Liver (tissue), 8 donors: ENCODE measurements at regions not wholly inside any gene's neighbourhood (a gene's known extent, or its start where the extent isn't known, plus 50 kb on each side); places are given as distances from the start of the nearest gene placed in this dataset.

ENCODE experiments used
- DNase-seq: peaks from one replicate; pipeline ENCODE4 v3.0.0-alpha.2; 2017; ENCODE audit warnings: low spot score
- H3K27ac ChIP-seq, 2 donors: one replicate each; pipeline ENCODE4 v1.7.0; 2013; ENCODE audit warnings: inconsistent platforms in 2 of 2, low read length in 2 of 2, control low read depth in 1 of 2, low read depth in 1 of 2, mild to moderate bottlenecking in 1 of 2
- H3K27me3 ChIP-seq, 4 donors: one replicate each; pipeline versions ENCODE4 v1.6.1 to v1.7.0; 2013; ENCODE audit warnings: low read length in 3 of 4, inconsistent platforms in 1 of 4, mild to moderate bottlenecking in 1 of 4, moderate library complexity in 1 of 4; ENCODE audit not compliant: control insufficient read depth in 4 of 4, insufficient read depth in 4 of 4
- H3K36me3 ChIP-seq, 4 donors: one replicate each; pipeline versions ENCODE4 v1.6.1 to v1.7.0; 2013; ENCODE audit warnings: low read length in 3 of 4, mild to moderate bottlenecking in 3 of 4, low read depth in 1 of 4, moderate library complexity in 1 of 4; ENCODE audit not compliant: control insufficient read depth in 4 of 4, insufficient read depth in 3 of 4
- H3K4me1 ChIP-seq, 4 donors: one replicate each; pipeline versions ENCODE4 v1.6.1 to v1.7.0; 2013; ENCODE audit warnings: low read length in 3 of 4, mild to moderate bottlenecking in 3 of 4, moderate library complexity in 1 of 4; ENCODE audit not compliant: control insufficient read depth in 4 of 4, insufficient read depth in 4 of 4
- H3K4me3 ChIP-seq, 3 donors: one replicate each; pipeline versions ENCODE4 v1.6.1 to v1.7.0; 2013; ENCODE audit warnings: low read length in 3 of 3, control low read depth in 1 of 3, low read depth in 1 of 3, mild to moderate bottlenecking in 1 of 3
- H3K9ac ChIP-seq, 2 donors: one replicate each; pipeline ENCODE4 v1.7.0; 2013; ENCODE audit warnings: low read length in 2 of 2, mild to moderate bottlenecking in 2 of 2, moderate library complexity in 2 of 2, control low read depth in 1 of 2, low read depth in 1 of 2
- H3K9me3 ChIP-seq, 4 donors: one replicate each; pipeline versions ENCODE4 v1.6.1 to v1.7.0; 2013; ENCODE audit warnings: low read length in 3 of 4; ENCODE audit not compliant: control insufficient read depth in 4 of 4
- ATF3 ChIP-seq: IDR thresholded peaks from 2 replicates; pipeline ENCODE4 v1.6.1; 2016; ENCODE audit warnings: antibody characterized with exemption
- CTCF ChIP-seq: fragments of 150-350 bp; IDR thresholded peaks from 2 replicates; pipeline ENCODE4 v1.5.1; 2017; ENCODE audit warnings: improper control_type of control experiment, low read depth, low read length; ENCODE audit not compliant: missing input control
- EGR1 ChIP-seq, 2 donors: IDR thresholded peaks; 2 replicates each; pipeline ENCODE4 v1.6.1; 2016 to 2018; ENCODE audit warnings: antibody characterized with exemption in 2 of 2, low read depth in 2 of 2
- FOXA1 ChIP-seq: IDR thresholded peaks from 2 replicates; pipeline ENCODE4 v1.6.1; 2016; ENCODE audit warnings: antibody characterized with exemption
- FOXA2 ChIP-seq: IDR thresholded peaks from 2 replicates; pipeline ENCODE4 v1.6.1; 2016; ENCODE audit warnings: antibody characterized with exemption
- GABPA ChIP-seq, 2 donors: IDR thresholded peaks in 1 of 2; conservative IDR thresholded peaks in 1 of 2; 2 replicates each; pipeline ENCODE4 v1.6.1; 2016; ENCODE audit warnings: antibody characterized with exemption in 2 of 2, mild to moderate bottlenecking in 1 of 2, moderate library complexity in 1 of 2
- HNF4A ChIP-seq, 2 donors: conservative IDR thresholded peaks; 2 replicates each; pipeline ENCODE4 v1.6.1; 2016; ENCODE audit warnings: antibody characterized with exemption in 2 of 2, mild to moderate bottlenecking in 2 of 2
- HNF4G ChIP-seq: IDR thresholded peaks from 2 replicates; pipeline ENCODE4 v1.6.1; 2016; ENCODE audit warnings: antibody characterized with exemption
- JUND ChIP-seq, 2 donors: IDR thresholded peaks; 2 replicates each; pipeline ENCODE4 v1.6.1; 2016; ENCODE audit warnings: antibody characterized with exemption in 2 of 2
- MAX ChIP-seq: IDR thresholded peaks from 2 replicates; pipeline ENCODE4 v1.6.1; 2016; ENCODE audit warnings: antibody characterized with exemption
- NR2F2 ChIP-seq: IDR thresholded peaks from 2 replicates; pipeline ENCODE4 v1.6.1; 2016; ENCODE audit warnings: antibody characterized with exemption
- RAD21 ChIP-seq, 2 donors: IDR thresholded peaks; 2 replicates each; pipeline ENCODE4 v1.6.1; 2016; ENCODE audit warnings: antibody characterized with exemption in 2 of 2, mild to moderate bottlenecking in 2 of 2
- REST ChIP-seq: IDR thresholded peaks from 2 replicates; pipeline ENCODE4 v1.6.1; 2016; ENCODE audit warnings: antibody characterized with exemption, mild to moderate bottlenecking
- RXRA ChIP-seq, 2 donors: IDR thresholded peaks; 2 replicates each; pipeline ENCODE4 v1.6.1; 2017 to 2018; ENCODE audit warnings: antibody characterized with exemption in 2 of 2, mild to moderate bottlenecking in 1 of 2
- SP1 ChIP-seq: IDR thresholded peaks from 2 replicates; pipeline ENCODE4 v1.6.1; 2018; ENCODE audit warnings: antibody characterized with exemption, mild to moderate bottlenecking
- TAF1 ChIP-seq: conservative IDR thresholded peaks from 2 replicates; pipeline ENCODE4 v1.6.1; 2016; ENCODE audit warnings: antibody characterized with exemption, mild to moderate bottlenecking
- YY1 ChIP-seq: IDR thresholded peaks from 2 replicates; pipeline ENCODE4 v1.6.1; 2016; ENCODE audit warnings: antibody characterized with exemption, mild to moderate bottlenecking
- ZBTB33 ChIP-seq: IDR thresholded peaks from 2 replicates; pipeline ENCODE4 v1.6.1; 2016; ENCODE audit warnings: antibody characterized with exemption
- WGBS: extraction: QIAGEN DNeasy Blood & Tissue Kit; methylation state at CpG from one replicate; pipeline ENCODE4 v1.1.7; 2013; 5-methylcytosine and 5-hydroxymethylcytosine counted together
- donor health status: healthy.
- donor health status: healthy.
- donor health status: healthy.
- donor health status: healthy.
- donor health status: healthy.

GRCh38 chrX:35499071-35499862, 298.9 kb upstream of the MAGEB16 start:
- Histone ChIP-seq H3K36me3 (no peaks in the 10 kb centered on the region), H3K27ac (no peak overlapping the region), H3K4me3 (no peak overlapping the region), H3K27me3 (no peaks in the 10 kb centered on the region), H3K9ac (no peak overlapping the region), H3K4me1 (no peaks in the 10 kb centered on the region), H3K9me3 (no peaks in the 10 kb centered on the region)
- DNase-seq: no peak
- TF ChIP-seq JUND (IDR thresholded peaks at IDR 0.05) (no peak), EGR1 (IDR thresholded peaks at IDR 0.05; ENCODE audit: low read depth in 2 of 2) (no peak), TAF1 (no peak), CTCF (no peak), RAD21 (IDR thresholded peaks at IDR 0.05) (no peak), ZBTB33 (no peak)
- 94% methylated on average over 49 of the region's 55 CpGs for whole genome bisulfite sequencing

GRCh38 chrX:35507701-35508100, 290.4 kb upstream of the MAGEB16 start:
- Histone ChIP-seq H3K9me3 (no peaks in the 10 kb centered on the region), H3K4me3 (no peak overlapping the region), H3K27ac (no peak overlapping the region), H3K27me3 (no peaks in the 10 kb centered on the region), H3K9ac (no peak overlapping the region), H3K4me1 (no peaks in the 10 kb centered on the region), H3K36me3 (no peaks in the 10 kb centered on the region)
- TF ChIP-seq HNF4A (conservative IDR thresholded peaks at IDR 0.05) (no peak), REST (no peak), SP1 (no peak), RXRA (IDR thresholded peaks at IDR 0.05) (no peak), FOXA2 (no peak), MAX (no peak), CTCF (no peak), RAD21 (IDR thresholded peaks at IDR 0.05) (no peak), ATF3 (no peak), GABPA (IDR thresholded peaks at IDR 0.05 in 1 of 2, conservative IDR thresholded peaks at IDR 0.05 in 1 of 2) (no peak), YY1 (no peak), FOXA1 (no peak), JUND (IDR thresholded peaks at IDR 0.05) (no peak), EGR1 (IDR thresholded peaks at IDR 0.05; ENCODE audit: low read depth in 2 of 2) (no peak), HNF4G (no peak), ZBTB33 (no peak), NR2F2 (no peak), TAF1 (no peak)
- no peak for DNase-seq
- WGBS: 71% methylated on average over 3 of the region's 3 CpGs
